Stimulated activated CD8-positive, alpha-beta memory T cell treated with anti-CD3 and anti-CD28 coated beads, Interleukin-7, amount 100 ng/mL, for 1 hour (primary cell): ENCODE measurements at regions not wholly inside any gene's neighbourhood (a gene's known extent, or its start where the extent isn't known, plus 50 kb on each side); places are given as distances from the start of the nearest gene placed in this dataset.
"Not testable (repeated sequence)": the region's sequence is repeated elsewhere in the genome, so short reads cannot be mapped to it uniquely, and the experiment has no call there.

ENCODE experiments used
- DNase-seq, 2 donors: peaks; one replicate each; pipeline ENCODE4 v3.0.0-alpha.2; 2020; ENCODE audit warnings: low read depth in 2 of 2

DNA sequence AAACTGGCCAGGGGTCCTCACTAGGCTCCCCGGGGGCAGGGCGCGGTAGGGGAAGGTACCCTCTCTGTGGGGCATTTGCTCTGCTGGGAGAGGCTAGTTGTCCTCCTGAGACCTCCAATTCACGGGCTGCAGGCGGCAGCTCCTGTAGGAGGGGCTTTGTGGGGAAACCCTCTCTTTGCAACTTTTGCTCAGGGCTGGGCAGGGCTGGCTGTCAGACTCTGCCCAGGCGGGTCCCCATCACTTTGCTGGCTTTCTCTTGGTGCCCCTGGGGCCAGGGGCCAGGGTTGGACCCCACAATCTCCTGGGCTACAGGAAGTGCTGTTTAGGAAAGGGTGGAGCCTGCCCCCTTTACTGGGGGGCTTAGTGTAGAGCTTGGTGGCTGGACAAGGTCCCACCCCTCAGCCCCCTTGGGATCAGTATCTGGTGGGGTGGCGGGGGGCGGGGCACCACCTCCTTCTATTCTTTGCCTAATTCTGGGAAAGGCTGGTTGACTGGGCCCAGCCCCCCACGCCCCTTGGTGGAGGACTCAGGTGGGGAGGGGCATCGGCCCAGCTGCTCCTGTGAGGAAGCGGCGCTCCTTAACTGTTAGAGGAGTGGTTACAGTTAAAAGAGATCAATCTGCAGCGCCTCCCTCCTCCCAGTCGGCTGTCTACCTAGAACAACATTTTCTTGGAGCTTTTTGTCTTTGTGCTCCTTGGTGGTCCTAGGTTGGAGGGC, 918.7 kb downstream of the AACS start:
- DNase-seq: no peak

DNA sequence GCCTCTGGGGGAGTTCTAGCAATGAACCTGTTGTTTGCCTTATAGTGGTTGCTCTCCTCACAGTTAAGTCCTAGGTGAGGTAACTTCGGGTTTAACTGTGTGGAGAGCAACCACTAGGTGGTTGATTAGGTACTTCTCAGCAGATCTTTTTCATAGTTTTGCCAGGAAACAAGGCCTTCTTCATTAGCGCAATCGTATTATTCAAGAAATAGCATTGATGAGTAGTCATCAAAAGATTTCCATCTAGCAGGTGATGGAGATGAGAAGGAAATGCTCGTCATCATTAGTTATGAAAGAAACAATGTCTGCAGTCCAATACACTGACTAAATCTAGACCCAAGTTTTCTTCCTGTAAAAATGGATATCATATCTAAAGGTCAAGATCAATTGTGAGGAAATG, 923.3 kb downstream of the AACS start:
- DNase-seq: no peak

DNA sequence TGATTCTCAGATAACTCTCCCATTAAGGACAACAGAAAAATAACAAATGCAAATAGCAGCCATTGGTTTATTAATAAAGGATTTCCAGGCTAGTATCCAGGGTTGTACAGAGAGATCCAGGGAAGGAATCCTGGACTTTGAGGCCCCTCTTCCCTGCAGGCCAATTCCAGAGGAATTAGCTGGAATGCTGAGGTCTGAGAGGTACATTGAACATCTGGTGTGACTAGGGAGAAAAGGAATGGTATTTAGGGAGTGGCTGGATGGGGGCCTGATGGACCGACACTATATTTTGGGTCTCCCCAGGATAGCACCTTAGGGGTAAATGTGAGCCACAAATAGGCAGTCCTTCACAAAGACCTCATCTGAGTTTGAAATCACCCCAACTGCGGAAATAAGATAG, 924.5 kb downstream of the AACS start:
- no peak for DNase-seq

DNA sequence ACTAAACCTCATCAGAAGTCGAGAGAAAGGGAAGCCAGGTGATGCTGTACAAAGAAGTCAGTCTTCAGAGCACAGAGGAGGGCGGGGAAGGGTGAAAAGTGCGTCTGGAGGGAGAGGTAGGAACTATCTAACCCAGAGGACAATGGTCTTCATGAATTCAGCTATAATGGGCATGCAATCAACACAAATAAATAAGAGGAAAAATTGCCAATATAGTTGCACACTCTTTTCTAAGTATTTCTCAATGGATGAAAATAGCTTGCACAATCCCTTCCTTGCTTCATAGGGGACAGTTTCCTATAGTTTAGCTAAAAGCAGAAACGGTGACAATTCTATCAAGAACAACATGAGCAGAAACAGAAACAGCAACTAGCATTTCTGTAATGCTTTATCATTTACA, 931.2 kb downstream of the AACS start:
- DNase-seq: no peak

DNA sequence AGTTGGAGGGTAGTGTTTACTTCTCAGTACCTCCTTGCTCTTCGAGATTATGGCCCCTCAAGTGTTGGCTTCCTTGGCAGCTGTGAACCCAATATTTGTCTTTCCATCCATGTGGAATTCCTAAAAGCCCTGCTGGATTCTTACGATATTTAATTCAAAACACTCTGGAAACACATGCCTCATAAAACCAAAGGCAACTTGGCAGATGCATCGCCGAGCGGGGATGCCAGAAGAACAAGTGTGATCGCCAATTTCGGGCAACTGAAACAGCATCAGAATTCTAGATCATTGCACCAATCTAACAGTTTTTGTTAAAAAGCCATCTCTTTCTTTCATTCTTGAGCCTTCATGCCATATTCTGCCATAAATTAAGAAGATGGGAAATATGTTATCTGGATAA, 934.4 kb downstream of the AACS start:
- DNase-seq: no peak

DNA sequence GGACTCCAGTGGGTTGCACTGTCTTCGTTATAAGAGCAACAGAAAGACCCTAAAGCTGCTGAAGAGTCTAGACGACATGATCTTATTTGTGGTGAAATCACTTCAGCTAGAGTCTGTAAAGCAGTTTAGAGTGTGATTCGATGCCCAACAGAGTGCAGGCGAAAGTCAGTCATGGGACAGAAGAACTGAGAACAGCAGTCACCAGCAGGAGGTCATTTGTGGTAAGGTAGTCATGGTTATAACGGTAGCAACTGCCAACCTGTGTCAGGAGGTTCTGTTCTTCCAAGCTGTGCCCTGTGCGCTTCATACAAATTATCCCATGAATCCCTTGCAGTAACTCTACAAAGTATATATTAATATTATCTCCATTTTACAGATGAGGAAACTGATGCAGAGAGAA, 954.1 kb downstream of the AACS start:
- no peak for DNase-seq

DNA sequence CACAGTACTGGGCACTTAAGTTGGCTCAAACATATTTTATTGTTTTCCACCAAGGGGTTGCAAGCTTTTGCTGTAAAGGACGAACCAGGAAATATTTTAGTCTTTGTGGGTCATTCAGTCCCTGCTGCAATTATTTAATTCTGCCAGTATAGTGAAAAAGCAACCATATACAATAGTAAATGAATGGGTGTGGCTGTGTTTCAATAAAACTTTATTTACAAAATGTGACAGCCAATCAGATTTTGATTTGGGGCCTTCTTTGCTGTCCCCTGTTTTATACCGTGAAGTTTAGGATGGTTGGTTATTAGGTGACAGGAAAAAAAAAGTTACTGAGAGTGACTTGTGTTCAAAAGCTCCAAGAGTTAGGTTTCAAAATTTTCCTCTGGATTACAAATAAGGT, 956.4 kb downstream of the AACS start:
- no peak for DNase-seq

DNA sequence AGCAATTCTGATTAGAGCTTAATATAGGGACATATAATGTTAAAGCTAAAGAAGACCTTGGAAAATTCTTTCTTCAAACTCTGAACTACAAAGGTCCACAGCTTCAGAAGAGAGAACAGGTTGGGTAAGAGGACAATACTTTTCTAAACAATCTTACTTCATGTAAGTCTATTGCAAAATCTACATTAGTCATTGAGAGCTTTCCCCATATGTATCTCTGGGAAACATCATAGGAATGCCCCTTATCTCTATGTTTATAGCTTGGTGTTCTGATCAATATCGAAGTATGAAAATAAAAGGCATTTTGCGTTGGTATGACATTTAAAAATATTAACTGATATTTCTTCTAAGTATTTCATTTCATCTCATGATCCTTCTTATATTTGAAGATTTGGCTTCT, 962.6 kb downstream of the AACS start:
- no peak for DNase-seq

DNA sequence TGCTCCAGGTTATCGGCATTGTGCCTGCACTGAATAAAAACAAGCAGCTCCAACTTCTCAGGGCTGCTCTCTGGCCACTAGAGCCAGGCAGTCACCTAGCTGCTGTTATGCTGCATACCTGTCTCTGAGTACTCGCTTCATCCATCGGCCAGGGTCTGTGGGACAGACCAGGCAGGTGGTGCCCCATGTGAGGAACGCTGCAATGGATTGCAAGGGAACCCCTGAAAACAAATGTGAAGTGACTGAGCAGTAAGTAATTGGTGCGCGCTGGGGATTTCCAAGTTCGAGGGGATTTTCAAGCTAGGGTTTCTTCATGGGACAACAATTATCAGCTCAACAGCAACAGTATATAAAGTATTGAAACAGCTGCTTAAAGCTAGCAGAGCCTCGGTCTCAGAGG, 965.3 kb downstream of the AACS start:
- no peak for DNase-seq

DNA sequence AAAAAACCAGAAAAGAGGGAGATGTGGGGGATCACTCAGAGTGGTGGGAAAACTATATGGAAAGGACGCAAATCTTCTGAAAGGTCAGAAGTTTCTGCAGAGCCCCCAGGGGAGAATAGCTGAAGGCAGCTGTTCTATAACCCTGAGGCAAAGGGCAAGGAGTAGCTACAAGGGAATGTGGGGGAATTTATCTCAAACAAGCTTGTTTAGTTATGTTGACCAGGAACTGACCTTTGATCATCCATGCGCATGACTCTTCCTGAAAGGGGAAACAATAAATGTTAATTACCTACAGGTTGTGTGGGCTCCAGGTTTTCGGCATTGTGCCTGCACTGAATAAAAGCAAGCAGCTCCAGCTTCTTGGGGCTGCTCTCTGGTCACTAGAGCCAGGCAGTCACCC, 968.5 kb downstream of the AACS start:
- DNase-seq: no peak

DNA sequence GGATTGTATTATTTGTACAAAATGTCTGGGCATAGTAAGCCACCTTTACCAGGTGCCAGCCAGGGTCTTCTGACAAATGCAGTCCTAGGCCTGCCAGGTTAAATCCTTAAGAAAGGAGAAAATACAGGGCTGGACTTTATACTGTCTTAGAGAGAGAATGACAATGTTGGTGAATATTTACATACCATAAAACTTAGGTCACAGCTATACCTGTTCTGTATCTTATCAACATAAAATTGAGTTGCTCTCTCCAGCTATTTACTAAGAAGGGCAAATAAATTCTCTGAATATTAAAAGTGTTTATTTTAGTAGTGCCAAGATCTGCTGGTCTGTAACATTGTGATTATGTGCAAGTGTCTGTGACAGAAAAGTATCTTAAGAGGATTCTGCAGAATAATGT, 971.1 kb downstream of the AACS start:
- no peak for DNase-seq

DNA sequence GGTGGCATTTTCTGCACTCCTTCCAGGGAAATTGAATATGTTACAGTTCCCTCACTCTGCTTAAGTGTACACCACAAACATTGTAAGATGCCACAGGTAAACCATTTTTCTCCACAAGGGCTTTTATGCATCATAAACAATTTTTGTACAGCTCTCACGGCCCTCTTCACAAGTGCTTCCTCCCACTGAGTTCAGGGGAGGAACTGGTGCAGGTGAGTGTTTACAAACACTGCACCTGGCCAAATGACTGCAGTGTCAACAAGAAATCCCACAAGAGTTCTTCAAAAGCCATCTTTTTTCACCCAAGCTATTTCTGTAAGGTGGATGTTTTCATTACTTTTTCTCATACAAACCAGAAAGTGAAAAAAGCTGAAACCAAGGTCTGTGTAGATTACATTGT, 973.2 kb downstream of the AACS start:
- no peak for DNase-seq

DNA sequence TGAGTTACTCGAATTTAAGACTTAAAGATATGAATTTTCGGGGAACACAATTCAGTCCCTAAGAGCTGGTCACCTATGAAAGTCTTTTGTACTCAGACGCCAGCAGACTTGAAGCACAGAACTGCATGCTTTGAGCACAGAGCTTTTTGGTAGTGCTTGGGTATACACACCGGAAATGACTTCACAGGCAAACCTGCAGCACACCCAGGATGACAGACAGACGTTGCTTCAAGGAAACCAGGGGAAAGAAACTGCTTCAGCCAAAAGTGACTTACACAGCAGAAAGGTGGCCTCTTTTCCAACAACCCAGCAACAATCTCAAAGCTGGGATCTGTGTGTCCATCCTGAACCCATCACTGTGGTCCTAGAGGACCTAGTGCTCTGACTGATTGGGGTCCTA, 975.1 kb downstream of the AACS start:
- no peak for DNase-seq

DNA sequence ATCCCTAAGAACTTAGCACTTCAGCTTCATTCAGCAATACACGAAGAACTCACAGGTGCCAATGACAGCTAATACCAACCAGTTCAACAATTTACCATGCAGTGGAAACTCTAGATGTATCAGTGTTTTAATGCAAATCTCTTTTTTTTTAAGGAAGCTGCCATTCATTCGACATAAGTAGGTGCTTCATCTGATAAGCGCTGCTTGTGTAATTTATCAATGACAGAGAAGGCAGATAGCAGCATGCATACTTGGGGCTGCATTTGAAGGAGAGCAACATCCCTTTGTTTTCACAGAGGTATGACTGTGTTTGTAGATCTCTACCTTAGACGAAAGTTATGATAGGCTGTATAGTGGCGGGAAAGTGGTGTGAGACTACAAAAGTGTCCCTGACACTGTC, 977.1 kb downstream of the AACS start:
- DNase-seq: no peak

DNA sequence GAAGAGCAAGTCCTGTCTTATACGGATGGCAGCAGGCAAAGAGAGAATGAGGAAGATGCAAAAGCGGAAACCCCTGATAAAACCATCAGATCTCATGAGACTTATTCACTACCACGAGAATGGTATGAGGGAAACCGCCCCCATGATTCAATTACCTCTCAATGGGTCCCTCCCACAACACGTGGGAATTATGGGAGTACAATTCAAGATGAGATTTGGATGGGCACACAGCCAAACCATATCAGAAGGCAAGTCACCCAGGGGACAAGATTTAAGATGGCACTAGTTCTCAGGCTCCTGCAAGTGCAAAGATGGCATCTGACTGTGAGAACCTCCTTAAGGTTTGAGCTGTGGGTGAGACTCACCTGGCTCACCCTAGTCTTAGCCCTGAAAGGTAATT, 984.3 kb downstream of the AACS start:
- DNase-seq: not testable (repeated sequence)

DNA sequence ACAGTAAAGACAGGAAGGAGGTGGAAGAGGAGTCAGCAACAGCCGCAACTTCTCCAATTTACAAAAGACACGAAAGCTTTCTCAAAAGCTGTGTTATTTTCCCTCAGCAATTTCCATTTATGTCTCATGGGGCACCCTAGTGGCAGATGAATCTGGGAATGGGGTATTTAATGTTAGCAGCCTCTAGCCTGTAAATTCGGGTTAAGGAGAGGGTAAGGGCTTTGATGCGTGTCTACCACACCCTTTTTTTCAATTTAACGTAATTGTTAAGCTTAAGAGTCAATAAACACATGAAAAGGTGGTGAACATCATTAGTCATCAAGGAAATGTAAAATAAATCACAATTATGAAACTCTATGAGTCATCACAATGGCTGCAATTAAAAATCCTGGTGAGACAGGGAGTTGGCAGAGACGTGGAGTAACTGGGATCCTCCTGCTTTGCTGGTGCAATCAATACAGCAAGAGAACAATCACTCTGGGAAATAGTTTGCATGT, 986.4 kb downstream of the AACS start:
- no peak for DNase-seq

DNA sequence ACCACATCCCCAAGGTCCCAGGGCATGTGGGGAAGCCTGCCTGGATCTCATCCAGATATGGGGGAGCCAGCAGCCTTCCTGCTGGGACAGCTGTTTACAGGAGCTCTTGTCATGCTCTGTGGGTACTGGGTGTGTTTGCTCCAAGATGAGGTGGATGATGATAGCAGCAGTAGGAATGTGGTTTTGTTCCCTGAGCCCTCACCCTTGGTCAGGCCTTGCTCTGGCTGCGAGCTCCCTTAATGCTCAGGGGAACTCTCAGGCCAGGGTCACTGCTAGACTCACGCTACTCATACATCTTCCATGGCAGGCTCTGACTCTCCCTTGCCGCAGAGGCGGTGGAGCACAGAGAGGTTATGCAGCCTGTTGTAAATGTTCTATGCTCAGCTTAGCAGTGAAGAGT, 990.3 kb downstream of the AACS start:
- no peak for DNase-seq

DNA sequence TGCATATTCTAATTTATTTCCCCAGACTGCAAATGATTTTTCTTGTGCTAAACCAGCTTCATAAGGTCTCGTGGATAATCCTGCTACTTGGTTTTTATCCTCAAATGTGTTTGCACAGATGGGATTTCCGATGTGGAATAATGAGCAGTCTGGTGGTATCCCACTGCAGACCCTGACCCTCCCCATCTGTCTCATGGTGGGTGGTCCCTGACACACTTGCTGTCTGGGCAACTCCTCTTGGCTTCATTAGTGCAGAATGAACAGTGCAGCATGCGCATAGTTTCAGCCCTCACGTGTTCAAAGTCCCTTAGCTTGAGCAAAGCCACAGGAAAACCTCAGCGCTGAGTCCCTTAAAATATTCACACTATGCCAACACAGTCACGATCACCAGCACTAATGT, 996.5 kb downstream of the AACS start:
- DNase-seq: no peak

DNA sequence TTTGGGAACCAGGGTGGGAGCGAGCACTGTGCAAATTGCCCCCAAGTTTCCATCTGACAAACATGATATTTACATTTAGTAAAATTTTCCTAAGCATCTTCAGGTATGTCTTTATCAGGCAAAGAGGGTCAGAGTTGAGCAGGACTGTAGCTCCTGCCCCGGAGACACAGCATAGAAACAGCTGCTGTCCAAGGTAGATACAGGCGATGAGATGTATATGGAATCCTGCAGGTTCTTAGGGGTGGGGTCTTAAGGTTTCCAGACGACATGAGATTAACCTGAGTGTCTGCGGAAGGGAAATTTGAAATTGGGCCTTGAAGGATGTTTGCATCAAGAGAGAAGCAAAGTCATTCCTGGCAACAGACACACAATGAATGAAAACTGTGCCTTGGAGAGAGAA, 998.8 kb downstream of the AACS start:
- no peak for DNase-seq

DNA sequence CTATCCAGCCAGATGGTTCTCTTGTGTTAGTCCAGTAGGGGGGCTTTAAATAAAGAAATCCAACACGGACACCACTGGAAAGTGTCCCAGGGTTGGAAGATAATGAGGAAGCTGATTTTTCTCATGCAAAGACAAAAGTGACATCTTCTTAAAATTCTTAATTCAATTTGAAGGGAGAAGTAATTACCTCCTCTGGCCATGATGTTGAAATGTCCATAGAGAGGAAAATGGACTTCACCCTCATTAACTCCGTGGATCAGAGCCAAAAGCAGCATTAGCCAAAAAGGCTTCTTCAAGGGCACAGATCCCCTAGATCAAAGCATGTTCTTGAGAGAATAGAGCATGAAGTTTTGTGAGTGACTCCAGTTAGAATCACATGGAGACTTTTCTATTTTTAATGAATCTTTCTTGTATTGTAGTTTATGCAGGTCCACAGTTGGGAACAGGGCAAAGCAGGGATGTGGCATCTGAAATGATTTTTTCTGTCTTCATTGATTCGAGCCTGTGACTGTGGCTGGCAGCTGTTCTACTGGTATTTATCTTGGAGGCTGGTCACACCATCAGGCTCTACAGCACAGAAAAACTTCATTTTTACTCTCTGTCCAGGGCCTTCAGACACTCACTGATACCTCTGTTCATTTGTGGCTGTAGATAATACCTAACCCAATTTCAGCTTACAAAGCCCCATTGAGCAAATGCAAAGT, 1002.5 kb downstream of the AACS start:
- DNase-seq: no peak

DNA sequence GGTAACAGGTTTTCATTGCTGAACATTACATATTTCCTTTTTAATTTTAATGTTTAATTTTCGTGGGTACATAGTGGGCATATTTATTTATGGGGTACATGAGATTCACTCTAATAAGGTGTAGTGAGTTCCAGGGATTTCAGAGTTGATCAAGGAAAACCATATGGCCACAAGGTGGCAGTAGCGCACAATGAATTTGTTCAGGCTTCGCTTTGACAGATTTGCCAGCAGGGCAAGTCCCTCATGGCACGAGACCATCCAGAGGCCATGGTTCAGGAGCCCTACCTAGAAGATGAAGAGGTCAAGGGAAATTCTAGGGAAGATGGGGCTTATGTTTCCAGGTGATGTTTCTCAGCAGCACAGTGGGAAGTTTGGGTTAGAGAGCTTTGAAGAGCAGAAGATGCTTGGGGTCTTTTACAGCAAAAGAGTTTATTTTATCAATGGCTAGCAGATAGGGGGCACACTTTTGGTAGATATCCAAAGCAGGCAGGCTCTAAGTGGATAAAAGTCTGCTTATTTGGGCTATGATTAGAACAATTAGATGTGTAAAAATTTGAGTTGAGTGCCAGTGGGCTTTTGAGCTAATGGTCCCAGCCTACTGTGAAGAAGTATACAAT, 1004.4 kb downstream of the AACS start:
- no peak for DNase-seq

DNA sequence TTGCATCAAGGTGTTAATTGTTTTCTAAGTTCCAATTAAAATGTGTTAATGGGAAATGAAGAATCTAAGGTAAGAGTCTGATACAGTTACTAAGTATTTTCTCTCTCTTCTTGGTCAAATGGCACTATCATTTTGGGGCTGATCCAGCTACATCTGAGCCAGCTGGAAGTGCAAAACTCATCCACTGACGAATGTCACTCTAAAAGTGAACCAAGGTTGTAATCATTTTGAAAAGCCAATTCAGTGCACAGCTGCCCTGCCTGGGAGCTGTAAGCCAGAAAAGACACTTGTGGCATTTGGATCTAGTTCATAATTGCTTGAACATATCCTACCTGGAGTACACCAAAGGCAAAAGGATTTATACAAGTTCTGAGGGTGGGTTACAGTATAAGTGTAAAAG, 1011.3 kb downstream of the AACS start:
- no peak for DNase-seq

DNA sequence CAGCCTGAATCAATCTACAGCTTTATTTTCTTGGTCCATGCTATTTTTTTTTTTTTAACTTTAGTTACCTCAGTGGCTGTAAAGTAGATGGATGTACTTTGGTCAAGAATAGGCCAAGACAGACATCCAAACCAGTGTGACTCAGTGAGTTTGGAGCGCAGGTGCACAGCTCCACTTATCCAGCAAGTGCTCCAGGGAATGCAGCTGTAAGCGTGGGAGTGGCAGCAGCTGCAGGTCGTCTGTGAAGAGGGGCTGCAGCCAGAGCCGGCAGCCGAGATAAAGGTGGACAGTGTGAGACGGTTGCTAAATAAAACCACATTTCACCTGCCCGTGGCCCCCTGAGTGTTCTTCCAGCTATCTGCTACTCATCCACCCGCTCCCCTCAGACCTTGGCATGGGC, 1018.7 kb downstream of the AACS start:
- DNase-seq: no peak
